Tibial artery (tissue), 4 donors: ENCODE measurements at regions not wholly inside any gene's neighbourhood (a gene's known extent, or its start where the extent isn't known, plus 50 kb on each side); places are given as distances from the start of the nearest gene placed in this dataset.

Experiments used
- DNase-seq, 2 donors: peaks; one replicate each; pipeline ENCODE4 v3.0.0-alpha.2; 2019
- H3K27ac ChIP-seq, 2 donors: fragments of 200-600 bp; sonication (generic) in 1 of 2; 1 replicate in 1 of 2; 2 replicates in 1 of 2; pipeline ENCODE4 v1.5.1; 2018 to 2019; ENCODE audit warnings: mild to moderate bottlenecking in 1 of 2
- H3K27me3 ChIP-seq, 2 donors: fragments of 200-600 bp; sonication (generic) in 1 of 2; one replicate each; pipeline versions ENCODE4 v1.5.1 to v1.6.0; 2016 to 2019
- H3K36me3 ChIP-seq, 3 donors: fragments of 200-600 bp; sonication (generic) in 2 of 3; one replicate each; pipeline ENCODE4 v1.5.1; 2016 to 2019; ENCODE audit warnings: mild to moderate bottlenecking in 2 of 3
- H3K4me1 ChIP-seq, 4 donors: fragments of 200-600 bp; sonication (generic) in 2 of 4; 1 replicate in 3 of 4; 2 replicates in 1 of 4; pipeline ENCODE4 v1.5.1; 2016 to 2019
- H3K4me3 ChIP-seq, 2 donors: fragments of 200-600 bp; sonication (generic) in 1 of 2; 1 replicate in 1 of 2; 2 replicates in 1 of 2; pipeline ENCODE4 v1.5.1; 2018 to 2019; ENCODE audit warnings: mild to moderate bottlenecking in 2 of 2
- H3K9me3 ChIP-seq, 3 donors: fragments of 200-600 bp; sonication (generic) in 1 of 3; one replicate each; pipeline ENCODE4 v1.5.1; 2016 to 2019
- intact Hi-C: fragments of 100-400 bp; cut with DNase I; formaldehyde crosslinking; loops from one replicate; pipeline ENCODE4 v1.15.0; 2023; ENCODE audit warnings: low total_unique reads
- TF ChIP-seq, protein P1 (sequence below), 2 experiments: fragments of 200-600 bp in 1 of 2; fragments of 450-650 bp in 1 of 2; IDR thresholded peaks; one replicate each; pipeline ENCODE4 v1.5.1; 2017 to 2019; ENCODE audit warnings: antibody characterized with exemption in 2 of 2, mild to moderate bottlenecking in 1 of 2, moderate library complexity in 1 of 2

DNA sequence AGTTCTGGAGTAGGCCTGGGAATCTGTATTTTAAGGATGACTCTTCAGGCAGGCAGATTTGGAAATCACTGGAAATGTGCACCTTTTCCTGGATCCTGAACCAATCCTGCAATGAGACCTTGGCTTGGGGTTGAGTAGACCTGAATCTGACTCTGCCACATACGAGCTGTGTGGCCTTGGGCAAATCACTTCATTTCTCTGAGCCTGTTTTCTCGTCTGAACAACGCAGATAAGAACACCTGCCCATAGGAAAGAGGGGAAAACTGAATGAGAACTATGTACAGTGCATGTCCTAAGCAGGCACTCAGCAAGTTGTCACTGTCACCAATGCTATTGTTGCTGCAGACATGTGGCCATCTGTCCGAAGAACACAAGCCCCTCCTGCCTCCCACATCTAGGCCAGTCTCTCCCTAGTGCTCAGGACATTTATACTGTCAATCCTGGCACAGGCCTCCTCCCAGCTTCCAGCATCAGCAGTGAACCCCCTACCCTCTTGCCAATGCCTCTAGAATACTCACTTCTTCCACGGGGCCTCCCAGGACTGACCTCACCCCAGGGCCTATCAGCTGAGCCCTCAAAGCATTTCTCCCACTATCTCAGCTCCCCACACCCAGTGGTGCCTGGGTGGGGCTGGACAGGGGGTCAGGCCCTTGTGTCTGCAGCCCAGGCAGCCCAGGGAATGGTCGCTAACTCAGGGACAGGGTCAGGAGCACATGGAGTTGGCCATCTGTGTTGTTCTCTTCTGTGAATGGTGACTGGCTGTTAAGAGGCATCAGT, 88.8 kb upstream of the ZBTB40 start:
- intact Hi-C loops: no loop called here
- TF ChIP-seq, protein P1, sequence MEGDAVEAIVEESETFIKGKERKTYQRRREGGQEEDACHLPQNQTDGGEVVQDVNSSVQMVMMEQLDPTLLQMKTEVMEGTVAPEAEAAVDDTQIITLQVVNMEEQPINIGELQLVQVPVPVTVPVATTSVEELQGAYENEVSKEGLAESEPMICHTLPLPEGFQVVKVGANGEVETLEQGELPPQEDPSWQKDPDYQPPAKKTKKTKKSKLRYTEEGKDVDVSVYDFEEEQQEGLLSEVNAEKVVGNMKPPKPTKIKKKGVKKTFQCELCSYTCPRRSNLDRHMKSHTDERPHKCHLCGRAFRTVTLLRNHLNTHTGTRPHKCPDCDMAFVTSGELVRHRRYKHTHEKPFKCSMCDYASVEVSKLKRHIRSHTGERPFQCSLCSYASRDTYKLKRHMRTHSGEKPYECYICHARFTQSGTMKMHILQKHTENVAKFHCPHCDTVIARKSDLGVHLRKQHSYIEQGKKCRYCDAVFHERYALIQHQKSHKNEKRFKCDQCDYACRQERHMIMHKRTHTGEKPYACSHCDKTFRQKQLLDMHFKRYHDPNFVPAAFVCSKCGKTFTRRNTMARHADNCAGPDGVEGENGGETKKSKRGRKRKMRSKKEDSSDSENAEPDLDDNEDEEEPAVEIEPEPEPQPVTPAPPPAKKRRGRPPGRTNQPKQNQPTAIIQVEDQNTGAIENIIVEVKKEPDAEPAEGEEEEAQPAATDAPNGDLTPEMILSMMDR (IDR thresholded peaks at IDR 0.05): no peak
- H3K4me1 ChIP-seq: no peaks in the 10 kb centered on the region
- no peak overlapping the region for H3K27ac ChIP-seq
- no peaks in the 10 kb centered on the region for H3K9me3 ChIP-seq
- H3K27me3 ChIP-seq: peaks cover 0 to 63% of the 10 kb centered on the region in 2 donors
- H3K4me3 ChIP-seq: no peak overlapping the region
- no peak for DNase-seq
- H3K36me3 ChIP-seq: no peaks in the 10 kb centered on the region

DNA sequence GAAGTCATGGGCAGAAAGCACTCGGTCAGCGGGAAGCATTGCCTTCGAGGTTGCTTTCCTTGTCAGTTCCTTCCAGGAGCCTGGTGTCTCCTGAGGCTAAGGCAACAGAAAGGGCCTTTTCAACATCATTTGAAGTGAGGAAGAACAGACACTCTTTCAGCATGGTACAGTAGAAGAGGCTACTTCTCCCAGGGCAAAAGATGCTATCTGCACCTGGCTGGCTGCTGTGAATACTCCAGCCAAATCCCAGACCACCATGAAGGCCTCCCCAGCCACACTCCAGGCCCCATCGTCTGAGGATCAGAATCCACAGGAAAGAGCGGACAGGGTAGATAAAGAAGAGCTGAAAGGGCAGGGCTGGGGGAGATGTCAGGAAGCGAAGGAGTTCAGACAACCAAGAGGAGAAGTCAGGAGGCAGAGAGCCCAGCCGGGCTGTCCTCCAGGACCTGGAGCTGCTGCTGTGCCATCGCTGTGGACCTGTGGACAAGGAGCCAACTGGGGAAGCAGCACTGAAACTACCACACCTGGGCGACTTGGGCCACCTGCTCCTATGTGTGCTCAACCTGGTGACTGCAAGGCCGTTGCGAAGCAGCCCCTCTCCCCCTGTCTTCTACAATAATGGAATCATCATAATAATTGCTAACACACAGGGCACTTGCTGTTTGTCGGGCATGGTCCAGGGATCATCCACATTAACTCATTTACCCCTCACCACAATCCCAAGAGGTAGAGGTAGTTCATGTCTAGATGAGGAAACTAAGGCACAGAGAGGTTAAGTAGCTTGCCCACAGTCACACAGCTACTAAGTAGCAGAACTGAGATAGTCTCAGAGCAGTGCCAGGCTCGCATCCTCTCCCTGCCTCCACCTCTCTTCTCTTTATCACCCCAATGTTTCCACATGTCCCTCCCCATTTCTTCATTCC, 88.0 kb upstream of the ZBTB40 start:
- Histone ChIP-seq H3K27me3 (peaks cover 0 to 62% of the 10 kb centered on the region in 2 donors), H3K27ac (no peak overlapping the region), H3K9me3 (no peaks in the 10 kb centered on the region), H3K36me3 (no peaks in the 10 kb centered on the region), H3K4me1 (no peaks in the 10 kb centered on the region), H3K4me3 (no peak overlapping the region)
- TF ChIP-seq, protein P1 (IDR thresholded peaks at IDR 0.05): no peak
- DNase-seq: no peak
- intact Hi-C loops: no loop called here

DNA sequence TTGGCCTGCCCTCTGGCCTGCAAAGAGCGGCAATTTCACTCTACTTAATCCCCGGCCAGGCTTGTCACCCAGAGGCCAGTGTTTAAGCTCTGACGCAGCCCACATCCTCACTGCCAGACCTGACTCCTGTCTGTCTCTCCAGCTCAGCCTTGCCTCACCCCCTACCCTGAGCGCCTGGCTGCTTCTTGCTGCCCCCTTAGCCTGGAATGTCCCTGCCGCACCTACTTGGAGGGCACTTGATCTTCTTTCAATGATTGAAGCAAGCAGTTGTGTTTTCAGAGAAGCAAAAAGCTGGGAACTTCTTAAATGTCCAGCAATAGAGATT, 87.4 kb upstream of the ZBTB40 start:
- no peaks in the 10 kb centered on the region for H3K36me3 ChIP-seq
- H3K27me3 ChIP-seq: peaks cover 0 to 60% of the 10 kb centered on the region in 2 donors
- H3K9me3 ChIP-seq: no peaks in the 10 kb centered on the region
- no peak for DNase-seq
- intact Hi-C loops: no loop called here
- TF ChIP-seq, protein P1 (IDR thresholded peaks at IDR 0.05): no peak
- no peak overlapping the region for H3K27ac ChIP-seq
- H3K4me1 ChIP-seq: no peaks in the 10 kb centered on the region
- H3K4me3 ChIP-seq: no peak overlapping the region

DNA sequence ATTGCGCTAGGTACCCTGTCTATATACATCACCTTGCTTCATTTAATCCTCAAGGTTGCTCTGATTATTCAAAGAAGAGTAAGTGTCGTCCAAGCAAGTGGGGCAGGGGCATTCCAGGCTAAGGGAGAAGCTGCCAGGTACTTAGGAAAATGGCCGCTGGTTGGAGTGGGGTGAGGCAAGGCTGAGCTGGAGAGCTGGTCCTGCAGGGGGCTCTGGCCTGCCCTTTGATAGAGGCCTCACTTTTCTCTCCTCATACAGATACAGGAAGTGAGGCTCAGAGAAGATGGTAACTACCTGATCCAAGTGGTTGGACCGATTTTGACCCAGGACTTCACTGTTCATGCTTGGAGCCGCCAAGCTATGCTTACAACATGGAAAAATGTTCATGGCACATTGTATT, 86.9 kb upstream of the ZBTB40 start:
- no peaks in the 10 kb centered on the region for H3K9me3 ChIP-seq
- H3K27ac ChIP-seq: no peak overlapping the region
- peaks cover 0 to 60% of the 10 kb centered on the region in 2 donors for H3K27me3 ChIP-seq
- intact Hi-C loops: no loop called here
- H3K4me1 ChIP-seq: no peaks in the 10 kb centered on the region
- DNase-seq: no peak
- no peak overlapping the region for H3K4me3 ChIP-seq
- TF ChIP-seq, protein P1 (IDR thresholded peaks at IDR 0.05): no peak
- H3K36me3 ChIP-seq: no peaks in the 10 kb centered on the region

DNA sequence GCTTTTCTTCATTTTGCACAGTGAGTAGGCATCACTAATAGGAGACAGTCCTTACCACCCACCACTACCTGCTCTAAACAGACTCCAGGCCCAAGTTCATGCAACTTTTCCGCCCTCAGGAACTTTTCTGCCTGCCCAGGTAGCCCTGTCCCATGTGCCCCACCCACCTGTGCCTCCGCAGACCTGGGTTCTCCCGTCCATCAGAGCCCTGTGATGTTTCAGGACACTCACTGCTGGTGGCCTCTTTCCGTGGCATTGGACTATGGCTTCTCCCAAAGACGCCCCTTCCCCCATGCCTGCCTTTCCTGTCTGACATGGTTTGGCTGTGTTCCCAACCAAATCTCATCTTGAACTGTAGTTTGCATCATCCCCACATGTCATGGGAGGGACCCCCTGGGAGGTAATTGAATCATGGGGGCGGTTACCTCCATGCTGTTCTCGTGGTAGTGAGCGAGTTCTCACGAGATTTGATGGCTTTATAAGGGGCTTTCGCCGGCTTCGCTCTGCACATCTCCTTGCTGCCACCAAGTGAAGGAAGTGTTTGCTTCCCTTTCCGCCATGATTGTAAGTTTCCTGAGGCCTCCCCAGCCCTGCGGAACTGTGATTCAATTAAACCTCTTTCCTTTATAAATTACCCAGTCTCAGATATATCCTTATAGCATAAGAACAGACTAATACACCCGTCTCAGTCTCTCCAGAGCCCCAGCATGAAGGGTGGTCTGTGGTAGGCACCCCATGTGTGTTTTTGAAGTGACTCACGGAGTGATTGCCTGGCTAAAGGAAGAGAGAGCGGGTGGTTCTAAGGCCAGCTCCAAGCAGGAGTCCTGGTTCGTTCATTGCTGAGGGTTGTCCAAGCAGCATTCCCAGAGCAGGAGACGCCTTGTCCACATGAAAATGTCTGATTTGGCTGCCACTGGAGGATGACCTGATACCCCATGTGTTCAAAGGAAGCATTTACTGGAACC, 86.0 kb upstream of the ZBTB40 start:
- Histone ChIP-seq H3K36me3 (no peaks in the 10 kb centered on the region), H3K4me3 (no peak overlapping the region), H3K27ac (no peak overlapping the region), H3K27me3 (peaks cover 0 to 66% of the 10 kb centered on the region in 2 donors), H3K4me1 (no peaks in the 10 kb centered on the region), H3K9me3 (no peaks in the 10 kb centered on the region)
- TF ChIP-seq, protein P1 (IDR thresholded peaks at IDR 0.05): no peak
- no peak for DNase-seq
- intact Hi-C loops: no loop called here
